Retina (tissue), 1 donor: ENCODE measurements at regions not wholly inside any gene's neighbourhood (a gene's known extent, or its start where the extent isn't known, plus 50 kb on each side); places are given as distances from the start of the nearest gene placed in this dataset.
A peak's percentile ranks its signal among the peaks of the same experiment; 100 is the strongest.

Source experiments
- DNase-seq: peaks from one replicate; pipeline ENCODE4 v3.0.0-alpha.2; 2016

- DNase-seq: no peak
Measured at GRCh38 chr13:89678466-89679121, 1668.9 kb upstream of the MIR17HG start.

- DNase-seq: no peak
Measured at GRCh38 chr13:89684896-89685295, 1662.6 kb upstream of the MIR17HG start.

- no peak for DNase-seq
Measured at GRCh38 chr13:89686171-89686570, 1661.3 kb upstream of the MIR17HG start.

GRCh38 chr13:89687066-89687465, 1660.4 kb upstream of the MIR17HG start:
- DNase-seq: no peak

GRCh38 chr13:89688918-89689317, 1658.6 kb upstream of the MIR17HG start:
- DNase-seq: no peak

- no peak for DNase-seq
Measured at GRCh38 chr13:89694451-89694850, 1653.0 kb upstream of the MIR17HG start.

GRCh38 chr13:89695343-89696257, 1651.9 kb upstream of the MIR17HG start:
- DNase-seq: peak; percentile 23

GRCh38 chr13:89701913-89702312, 1645.6 kb upstream of the MIR17HG start:
- no peak for DNase-seq

GRCh38 chr13:89704040-89704439, 1643.4 kb upstream of the MIR17HG start:
- no peak for DNase-seq

- DNase-seq: no peak
Measured at GRCh38 chr13:89708013-89708412, 1639.5 kb upstream of the MIR17HG start.

GRCh38 chr13:89721216-89721615, 1626.3 kb upstream of the MIR17HG start:
- DNase-seq: no peak

- no peak for DNase-seq
Measured at GRCh38 chr13:89726690-89727435, 1620.6 kb upstream of the MIR17HG start.

- no peak for DNase-seq
Measured at GRCh38 chr13:89733829-89734228, 1613.7 kb upstream of the MIR17HG start.

- no peak for DNase-seq
Measured at GRCh38 chr13:89737051-89737450, 1610.4 kb upstream of the MIR17HG start.

GRCh38 chr13:89738072-89738471, 1609.4 kb upstream of the MIR17HG start:
- DNase-seq: no peak

- no peak for DNase-seq
Measured at GRCh38 chr13:89740994-89741685, 1606.3 kb upstream of the MIR17HG start.

GRCh38 chr13:89746554-89746953, 1600.9 kb upstream of the MIR17HG start:
- DNase-seq: no peak

GRCh38 chr13:89748716-89749115, 1598.8 kb upstream of the MIR17HG start:
- DNase-seq: no peak

- no peak for DNase-seq
Measured at GRCh38 chr13:89749888-89750287, 1597.6 kb upstream of the MIR17HG start.

- no peak for DNase-seq
Measured at GRCh38 chr13:89750371-89750770, 1597.1 kb upstream of the MIR17HG start.

- no peak for DNase-seq
Measured at GRCh38 chr13:89751432-89751930, 1596.0 kb upstream of the MIR17HG start.

- no peak for DNase-seq
Measured at GRCh38 chr13:89752394-89752793, 1595.1 kb upstream of the MIR17HG start.
